GM19043 (cell line): ENCODE measurements at regions not wholly inside any gene's neighbourhood (a gene's known extent, or its start where the extent isn't known, plus 50 kb on each side); places are given as distances from the start of the nearest gene placed in this dataset.
"Not testable (repeated sequence)": the region's sequence is repeated elsewhere in the genome, so short reads cannot be mapped to it uniquely, and the experiment has no call there.

Source experiments
- ATAC-seq: cut with Tn5 transposase; IDR thresholded peaks from one replicate; pipeline ENCODE4 v1.9.1; 2021; ENCODE audit warnings: low read depth; ENCODE audit not compliant: unreplicated experiment

DNA sequence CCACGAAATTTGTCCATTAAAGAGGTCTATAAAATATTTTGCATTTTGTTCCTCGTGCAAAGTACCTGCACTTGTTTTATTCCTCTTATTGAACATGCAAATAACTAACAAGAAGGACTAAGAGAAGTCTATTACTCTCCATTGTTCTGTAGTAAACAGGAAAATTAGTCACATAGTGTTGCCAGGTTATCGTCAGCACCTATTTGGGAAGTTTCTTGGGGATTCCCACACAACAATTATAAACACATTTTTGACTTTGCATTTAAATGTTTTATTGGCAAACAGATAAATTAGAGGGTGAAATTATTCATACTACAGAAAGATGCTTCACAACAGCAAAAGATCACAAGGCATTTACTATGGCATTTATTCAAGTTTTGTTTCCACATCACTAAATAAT, 174.5 kb downstream of the ZC3H11B start:
- ATAC-seq, result no peak

DNA sequence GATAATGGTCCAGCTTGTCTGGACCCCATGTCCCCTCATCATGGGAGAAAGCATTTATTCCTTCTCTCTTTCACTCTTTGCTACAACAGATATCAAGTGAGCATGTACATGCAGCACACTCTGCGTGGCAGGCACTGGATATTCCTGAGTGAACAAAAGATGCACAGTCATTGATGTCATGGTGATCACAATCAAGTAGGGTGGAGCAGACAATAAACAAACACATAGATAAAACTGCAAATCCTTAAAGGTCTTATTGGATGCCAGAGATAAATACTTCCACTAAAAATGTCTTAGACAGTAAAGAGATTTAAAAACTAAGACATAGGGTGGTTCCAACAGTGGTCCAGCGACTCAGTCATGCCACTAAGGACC, 178.0 kb downstream of the ZC3H11B start:
- ATAC-seq, result no peak

DNA sequence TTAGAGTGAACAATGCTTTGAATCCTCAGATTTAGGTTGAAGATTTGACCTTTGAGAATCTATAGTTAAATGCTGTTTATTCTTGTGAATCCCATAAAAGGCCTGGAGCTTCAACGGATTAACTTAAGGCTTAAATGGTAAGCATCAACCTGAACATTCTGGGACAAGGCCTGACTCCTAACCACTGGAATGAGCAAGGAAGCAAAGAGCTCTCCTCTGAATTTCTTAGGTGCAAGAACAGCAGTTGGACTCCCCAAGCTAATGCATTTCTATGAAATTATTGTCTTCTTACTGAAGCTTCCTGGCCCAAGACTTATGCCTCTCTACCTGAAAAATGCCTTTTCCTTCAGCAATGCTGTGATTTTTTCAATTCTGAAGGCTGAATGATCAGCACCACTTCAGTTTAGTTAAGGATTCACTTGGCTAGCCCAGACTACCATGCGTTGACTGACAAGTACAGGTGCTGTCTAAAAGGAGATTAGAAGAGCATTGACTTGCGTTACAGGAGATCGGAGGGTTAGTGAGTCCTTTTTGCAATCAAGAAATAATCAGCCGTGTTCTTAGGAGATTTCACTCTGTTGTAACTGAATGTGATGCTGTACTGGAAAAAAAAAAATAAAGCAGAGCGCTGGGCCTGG, 178.5 kb downstream of the ZC3H11B start:
- no peak for ATAC-seq

DNA sequence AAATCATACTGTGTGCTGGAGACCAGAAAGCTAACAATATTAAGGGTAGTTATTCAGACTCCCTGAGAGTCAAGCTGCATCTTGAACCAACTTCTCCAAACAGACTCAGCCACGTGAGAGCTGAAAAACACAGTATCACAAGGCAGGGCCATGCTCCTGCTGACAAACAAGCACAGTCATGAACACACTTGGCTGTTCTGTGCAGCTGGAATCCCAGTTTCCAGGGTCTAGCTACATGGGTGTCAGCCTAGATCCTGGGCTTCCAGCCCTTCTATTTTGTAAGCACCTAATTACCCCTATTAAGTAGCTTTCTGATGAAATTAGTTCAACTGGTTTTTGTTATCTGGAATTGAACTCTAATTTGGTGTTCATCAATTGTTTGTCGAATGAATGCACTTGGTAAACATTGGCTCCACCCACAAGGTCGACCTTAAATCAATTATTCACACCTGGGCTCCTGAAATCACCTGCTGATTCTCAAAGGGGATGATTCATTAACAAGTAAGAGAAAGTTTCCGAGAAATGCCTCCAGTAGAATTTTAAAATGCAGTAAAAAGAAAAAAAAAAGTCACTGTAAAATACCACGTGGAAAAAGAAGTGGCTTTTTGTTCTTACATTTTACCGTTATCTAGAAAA, 179.3 kb downstream of the ZC3H11B start:
- no peak for ATAC-seq

DNA sequence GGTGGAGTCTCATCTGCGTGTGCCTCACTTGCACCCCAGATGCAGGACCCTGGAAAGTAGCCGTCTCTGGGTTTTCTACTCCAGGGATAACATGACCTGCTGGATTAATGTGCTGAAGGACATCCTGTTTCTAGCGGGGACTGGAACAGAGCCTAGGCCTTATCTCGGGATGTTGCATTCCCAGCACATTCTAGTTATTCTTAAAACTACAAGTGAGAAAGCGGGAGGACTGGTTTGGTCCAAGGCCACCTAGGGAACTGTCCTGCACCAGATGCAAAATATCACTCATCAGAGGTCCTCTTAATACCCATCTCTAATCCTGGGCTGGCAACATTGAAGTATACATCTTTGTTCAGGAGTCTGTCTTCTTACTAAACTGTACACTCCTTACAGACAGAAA, 179.9 kb downstream of the ZC3H11B start:
- ATAC-seq, result no peak

DNA sequence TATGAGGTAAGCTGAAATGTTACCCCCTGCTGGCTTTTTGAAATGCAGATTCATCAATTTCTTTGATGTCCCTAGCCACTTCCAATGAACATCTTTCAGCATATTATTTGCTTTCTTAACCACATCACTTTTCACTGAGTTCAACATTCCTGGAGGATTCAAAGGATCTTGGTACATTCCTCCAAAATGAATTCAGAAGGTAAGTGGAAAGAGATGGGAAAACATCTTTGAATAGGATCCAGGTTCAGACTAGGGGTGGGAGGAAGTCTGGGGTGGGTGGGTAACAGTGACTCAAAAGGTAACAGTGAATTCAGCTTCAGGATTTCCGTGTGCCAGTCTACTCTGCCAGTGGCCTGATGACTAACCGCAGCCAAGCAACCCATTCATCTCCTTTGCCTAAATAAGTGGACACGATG, 180.7 kb downstream of the ZC3H11B start:
- ATAC-seq, result no peak

DNA sequence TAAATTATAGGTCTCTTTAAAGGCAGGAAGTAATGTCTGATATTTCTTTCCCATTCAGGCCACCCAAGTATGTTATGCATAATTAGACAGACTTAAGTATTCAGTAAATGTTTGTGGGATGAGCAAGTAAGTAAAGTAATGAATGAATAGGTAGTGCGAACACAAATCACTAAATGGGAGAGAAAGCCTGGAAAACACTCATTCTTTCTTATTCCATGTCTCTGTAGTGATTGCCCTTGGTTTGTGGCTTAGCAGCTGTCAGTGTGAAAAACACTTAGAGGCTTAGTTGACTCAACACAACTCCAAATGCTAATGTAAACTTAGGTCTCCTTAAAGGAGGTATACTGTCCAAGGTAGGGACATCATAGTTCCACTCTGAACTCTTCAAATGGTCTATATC, 182.5 kb downstream of the ZC3H11B start:
- no peak for ATAC-seq

DNA sequence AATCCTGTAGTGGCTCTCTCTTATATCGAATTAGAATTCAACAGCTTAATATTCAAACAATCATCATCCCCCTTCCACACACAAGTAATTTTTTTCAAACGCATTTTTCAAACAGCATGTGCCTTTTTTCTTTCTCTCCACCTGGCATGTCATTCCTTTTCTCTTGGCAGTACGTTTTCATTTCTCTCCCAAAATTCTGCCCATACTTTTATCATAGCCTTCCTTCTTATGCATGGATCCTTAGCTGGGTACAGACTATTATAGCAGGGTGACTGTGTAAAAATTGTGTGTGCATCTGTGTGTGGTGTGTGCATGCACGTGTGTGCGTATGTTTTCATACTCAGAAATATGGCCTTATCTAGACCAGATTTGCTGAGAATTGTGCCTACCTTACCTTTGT, 184.3 kb downstream of the ZC3H11B start:
- ATAC-seq, result no peak

DNA sequence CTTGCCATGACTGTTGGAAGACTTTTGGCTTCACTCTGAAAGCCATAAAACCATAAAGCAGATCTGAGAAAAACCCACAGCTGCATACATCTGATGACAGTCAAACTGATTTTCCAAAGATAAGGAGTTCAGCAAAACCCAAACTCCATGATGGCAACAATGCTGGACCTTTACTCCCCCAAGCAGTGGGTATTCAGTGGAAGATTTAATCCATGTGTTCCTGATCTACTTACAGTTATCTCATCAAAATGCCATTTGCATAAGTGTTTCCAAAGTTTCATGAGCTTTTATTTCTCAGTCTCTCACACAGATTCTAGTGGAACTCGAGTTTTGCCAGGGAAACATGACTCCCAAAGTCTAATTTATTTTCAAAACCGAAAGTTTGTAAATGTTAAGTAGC, 184.9 kb downstream of the ZC3H11B start:
- ATAC-seq, result no peak

DNA sequence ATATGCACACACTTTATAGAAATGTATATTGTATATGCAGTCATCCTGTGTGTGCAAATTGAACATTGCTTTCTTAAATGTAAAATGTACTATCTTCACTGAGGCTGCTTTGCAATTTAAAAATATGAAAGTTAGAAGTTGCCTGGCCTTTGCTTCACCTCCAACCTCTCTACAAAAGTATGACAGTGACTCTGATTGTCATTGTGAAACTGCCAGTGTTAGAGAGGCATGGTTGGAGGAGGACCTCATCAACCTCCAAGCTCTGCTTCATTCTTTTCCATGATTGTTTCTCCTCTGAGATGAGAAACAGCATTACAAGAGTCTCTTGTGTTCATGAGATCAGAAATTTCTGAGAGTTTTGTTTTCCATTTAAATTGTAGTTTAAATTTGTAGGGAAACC, 185.5 kb downstream of the ZC3H11B start:
- no peak for ATAC-seq

DNA sequence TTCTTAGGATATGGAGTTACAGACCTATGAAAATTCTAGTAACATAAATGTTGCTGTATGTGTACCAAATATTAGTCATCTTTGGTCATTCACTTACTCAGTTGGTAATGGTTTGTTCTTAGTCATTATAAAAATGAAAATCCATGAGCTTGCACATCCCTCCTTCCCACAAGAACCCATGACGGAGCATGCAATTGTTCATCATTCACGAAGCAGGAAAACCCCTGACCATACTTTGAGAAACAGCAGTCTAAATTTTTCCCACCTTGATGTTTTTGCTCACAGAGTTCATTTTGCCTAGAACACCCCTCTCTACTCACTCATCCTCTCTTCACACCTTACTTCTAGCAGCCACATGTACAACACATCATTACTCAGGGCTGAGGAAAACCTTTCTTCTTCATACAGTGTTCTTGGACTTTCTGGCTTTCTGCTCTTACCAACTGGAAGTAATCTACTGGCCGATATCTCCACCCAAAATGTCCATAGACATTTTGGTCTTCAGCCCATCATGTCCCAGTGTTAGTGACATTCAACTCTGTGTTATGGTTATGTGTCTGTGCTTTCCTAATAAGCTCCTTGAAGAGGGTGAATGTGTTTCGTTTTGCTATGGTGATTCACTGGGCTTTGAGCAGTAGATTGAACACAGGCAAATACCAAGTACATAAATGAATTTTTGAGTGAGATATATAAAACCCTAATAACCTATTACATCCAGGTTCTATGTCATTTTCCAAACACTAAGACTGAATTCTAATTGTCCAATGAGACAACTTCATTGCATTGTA, 189.9 kb downstream of the ZC3H11B start:
- ATAC-seq, result no peak

DNA sequence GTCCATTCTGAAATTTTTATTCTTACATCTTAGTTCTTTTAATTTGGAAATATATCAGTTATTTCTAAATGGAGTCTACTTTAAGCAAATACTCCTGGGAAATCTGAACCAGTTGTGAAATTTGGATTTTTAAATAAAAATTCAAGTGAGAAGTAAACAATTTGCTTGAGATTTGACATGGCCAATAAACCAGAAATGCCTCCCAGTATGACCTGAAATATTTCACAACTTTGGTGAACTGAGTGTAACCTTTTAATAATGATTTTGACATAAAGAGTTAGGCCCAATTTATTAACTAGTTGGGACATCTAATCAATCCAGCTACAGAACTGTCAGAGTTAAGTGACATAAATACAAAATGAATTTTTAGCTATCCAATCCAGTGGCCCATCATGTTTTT, 192.0 kb downstream of the ZC3H11B start:
- ATAC-seq, result no peak

DNA sequence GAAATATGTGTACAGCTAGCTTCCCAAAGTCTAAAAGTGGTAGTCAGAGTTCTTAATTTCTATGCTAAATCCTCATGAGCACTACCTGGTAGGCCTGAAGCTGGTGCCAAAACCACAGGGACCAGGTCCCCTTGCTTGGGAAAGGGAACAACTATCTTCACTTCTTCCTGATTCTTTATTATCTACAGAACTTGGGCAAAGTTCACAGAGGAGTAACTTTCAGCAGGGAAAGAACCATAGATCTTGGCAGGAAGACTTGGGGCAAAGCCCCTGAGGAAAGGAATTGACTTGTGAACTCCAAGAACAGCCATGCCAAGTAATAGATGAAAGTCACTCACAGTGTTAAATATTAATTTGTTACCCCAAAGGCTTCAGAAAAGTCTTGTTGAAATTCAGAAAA, 193.0 kb downstream of the ZC3H11B start:
- ATAC-seq, result no peak

DNA sequence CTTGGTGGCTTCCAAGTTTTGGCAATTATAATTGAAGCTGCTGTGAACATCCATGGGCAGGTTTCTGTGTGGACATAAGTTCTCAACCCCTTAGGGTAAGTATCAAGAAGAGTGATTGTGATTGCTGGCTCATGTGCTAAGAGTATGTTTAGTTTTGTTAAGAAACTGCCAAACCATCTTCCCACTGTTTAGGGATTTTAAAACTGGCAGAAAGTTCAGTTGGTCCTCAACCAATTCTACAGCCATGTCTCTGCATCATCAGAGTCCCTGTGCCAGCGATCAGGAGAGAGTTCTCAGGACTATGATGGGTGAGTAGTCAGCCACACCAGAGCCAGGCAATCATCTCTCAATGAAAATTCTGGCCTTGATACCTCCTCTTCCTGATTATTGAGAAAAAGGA, 193.8 kb downstream of the ZC3H11B start:
- ATAC-seq, result no peak

DNA sequence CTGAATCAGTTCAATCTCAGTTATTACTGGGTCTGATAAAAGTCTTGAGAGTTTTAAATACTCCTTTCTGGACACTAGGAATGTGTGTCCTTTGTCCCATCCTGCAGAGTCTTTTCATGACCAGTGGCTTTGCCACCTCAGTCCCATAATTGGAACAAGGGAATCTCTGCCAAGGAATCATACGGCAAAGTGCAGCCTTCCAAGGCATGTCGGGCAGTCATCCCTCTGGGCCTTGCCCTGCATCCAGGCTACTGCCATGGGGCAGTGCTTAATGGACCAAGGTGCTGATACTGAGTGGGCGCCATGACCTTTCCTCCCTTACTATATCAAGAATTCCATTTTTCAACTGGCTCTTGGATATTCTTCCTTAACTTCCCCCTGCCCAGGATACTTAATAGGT, 195.3 kb downstream of the ZC3H11B start:
- ATAC-seq, result no peak

DNA sequence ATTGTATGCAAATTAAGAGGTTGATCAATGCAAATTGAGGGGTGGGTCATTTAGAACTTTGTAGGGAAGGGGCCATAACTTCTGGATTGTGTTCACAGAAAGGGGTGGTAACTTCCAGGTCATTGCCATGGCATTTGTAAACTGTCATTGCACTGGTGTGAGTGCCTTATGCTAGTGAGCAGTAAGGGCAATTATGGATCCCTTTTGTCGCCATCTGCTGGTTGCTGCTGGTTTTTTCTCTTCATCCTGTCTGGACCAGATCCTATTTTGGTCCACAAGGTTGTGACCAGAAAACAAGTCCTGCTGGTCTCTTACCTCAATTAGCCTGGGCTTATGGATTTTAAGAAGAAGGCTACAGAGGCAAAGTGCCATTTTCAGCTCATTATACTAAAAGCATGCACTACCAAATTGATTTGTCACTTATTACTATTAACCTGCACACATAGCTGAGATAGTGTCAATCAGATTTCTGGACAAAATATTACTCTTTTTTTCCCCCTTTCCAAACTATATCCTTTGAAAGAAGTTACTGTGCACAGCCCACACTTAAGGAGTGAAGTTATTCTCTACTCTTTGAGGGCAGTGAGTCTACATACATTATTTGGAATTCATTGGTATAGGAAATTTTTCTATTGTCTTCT, 196.2 kb downstream of the ZC3H11B start:
- ATAC-seq, result peak; percentile 95

DNA sequence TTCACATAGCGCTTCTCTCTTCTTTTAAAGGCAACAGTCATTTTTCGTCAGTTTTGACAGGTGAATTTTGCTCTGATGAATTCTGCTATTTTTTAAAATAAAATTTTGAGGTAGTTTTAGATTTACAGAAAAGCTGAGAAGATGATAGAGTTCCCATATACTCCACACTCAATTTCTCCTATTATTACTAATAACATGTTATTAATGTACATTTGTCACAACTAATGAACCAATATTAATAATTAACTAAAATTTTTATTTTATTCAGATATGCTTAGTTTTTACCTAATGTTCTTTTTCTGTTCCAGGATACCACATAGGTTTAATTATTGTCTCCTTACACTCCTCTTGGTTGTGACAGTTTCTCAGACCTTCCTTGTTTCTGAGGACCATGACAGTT, 197.0 kb downstream of the ZC3H11B start:
- no peak for ATAC-seq

DNA sequence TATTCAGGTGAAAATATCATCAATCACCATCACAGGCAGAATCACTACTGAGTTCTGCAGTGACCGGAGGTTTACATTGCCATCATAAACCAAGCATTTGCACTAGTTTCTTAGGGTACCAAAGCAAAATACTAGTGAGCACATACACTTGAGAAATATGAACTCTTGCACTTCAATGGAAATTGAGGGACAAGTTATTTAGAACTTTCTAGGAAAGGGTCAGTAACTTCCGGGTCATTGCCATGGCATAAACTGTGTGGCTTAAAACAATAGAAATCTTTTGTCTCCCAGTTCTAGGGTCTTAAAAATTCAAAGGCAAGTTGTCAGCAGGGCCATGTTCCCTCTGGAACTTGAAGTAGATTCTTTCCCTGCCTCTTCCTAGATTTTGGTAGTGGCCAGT, 197.5 kb downstream of the ZC3H11B start:
- no peak for ATAC-seq

DNA sequence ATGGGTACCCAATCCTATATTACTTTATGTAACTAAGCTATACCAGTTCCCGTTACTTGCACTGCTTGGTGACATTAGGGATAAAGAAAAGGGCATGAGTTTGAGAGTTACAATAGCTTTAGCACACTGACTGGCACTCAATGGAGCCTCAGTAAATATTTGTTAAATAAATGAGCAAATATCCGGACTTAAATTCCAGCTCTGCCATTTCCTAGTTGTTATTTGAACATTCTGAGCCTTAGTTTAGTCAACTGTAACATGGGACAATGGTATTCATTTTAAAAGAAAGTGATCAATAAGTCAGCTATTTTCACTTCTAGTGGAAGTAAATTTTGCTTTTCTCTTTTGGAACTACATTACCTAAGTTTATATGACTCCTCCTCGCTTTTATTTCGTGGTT, 198.7 kb downstream of the ZC3H11B start:
- ATAC-seq, result no peak

DNA sequence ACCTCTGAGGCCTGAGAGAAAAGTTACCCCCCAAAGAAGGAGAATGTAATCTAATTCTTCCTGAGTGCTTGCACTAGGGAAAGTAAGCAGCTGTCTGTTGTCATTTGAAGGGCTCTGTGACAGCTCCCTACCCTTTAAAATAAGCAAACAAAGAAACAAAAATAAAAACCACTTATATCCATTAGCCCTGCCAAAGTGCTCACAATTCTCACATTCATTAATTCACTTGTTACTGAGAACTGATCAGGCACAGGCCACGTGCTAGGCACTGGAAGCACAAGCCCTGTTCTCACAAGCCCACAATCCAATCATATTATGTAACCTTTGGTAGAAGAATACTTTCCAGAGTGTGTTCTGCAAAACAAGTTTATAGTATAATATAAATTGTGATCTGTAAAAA, 199.4 kb downstream of the ZC3H11B start:
- ATAC-seq, result no peak

DNA sequence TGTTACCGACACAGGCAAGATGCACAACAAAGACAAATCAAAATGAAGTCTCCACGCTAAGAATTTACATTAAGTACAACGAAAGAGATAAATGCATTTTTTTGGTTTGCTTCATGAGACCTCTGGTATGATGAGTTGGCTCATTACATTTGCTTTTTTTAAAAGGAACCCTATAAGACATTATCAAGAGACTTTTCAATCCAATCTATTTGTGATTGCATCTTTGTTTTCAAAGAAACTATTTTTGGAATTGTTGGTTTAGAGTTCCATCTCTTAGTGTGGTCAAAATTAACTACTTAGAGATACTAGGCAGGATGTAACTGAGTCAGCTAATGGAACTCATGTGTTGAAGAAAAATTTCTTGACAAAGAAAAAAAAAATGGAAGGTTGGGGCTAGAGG, 200.1 kb downstream of the ZC3H11B start:
- no peak for ATAC-seq

DNA sequence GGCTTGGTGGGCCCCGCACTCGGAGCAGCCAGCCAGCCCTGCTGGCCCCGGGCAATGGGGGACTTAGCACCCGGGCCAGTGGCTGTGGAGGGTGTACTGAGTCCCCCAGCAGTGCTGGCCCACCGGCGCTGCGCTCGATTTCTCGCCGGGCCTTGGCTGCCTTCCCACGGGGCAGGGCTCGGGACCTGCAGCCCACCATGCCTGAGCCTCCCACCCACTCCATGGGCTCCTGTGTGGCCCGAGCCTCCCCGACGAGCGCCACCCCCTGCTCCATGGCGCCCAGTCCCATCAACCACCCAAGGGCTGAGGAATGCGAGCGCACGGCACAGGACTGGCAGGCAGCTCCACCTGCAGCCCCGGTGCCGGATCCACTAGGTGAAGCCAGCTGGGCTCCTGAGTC, 202.2 kb downstream of the ZC3H11B start:
- ATAC-seq, result not testable (repeated sequence)
